ENCODE measurements at regions not wholly inside any gene's neighbourhood (a gene's known extent, or its start where the extent isn't known, plus 50 kb on each side); places are given as distances from the start of the nearest gene placed in this dataset.
"Not testable (repeated sequence)": the region's sequence is repeated elsewhere in the genome, so short reads cannot be mapped to it uniquely, and the experiment has no call there.

DNA sequence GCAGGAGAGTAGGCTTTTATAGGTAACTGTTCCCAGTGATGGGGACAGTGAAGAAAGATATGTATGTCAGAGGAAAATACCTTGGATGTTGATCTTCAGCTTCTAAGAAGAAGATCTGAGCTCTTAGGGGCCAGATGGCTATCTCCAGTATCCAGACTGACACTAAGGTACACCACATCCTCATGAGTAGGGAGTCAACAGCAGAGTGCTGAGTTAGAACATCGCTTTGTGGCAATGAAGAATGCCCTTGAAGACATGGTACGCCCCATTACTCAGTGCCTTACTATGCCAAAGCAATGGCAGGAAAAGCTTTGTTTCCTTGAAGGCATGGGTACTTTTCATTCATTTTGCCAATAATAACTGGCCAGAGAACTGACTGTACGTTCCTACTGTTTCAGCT, 263.7 kb downstream of the CEMIP2 start:
- no peak for DNase-seq

- no peak for DNase-seq
Observed at GRCh38 chr9:71498691-71499090, 269.6 kb downstream of the CEMIP2 start.

DNA sequence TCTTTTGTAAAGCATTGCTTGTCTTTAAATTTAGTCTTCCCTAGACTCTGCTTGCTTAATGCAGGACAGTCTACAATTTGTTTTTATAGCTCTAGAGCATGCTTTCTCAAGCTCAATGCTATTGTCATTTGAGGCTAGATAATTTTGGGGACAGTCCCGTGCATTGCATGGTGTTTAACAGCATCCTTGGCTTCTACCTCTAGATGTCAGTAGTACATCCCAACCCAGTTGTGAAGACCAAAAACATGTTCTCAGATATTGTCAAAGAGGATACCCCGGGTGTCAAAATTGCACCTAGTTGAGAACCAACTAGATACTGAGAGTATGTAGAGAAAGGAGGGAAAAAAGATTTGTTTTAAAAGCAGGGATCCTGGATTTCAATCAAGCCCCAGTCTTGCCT, 277.5 kb downstream of the CEMIP2 start:
- no peak for DNase-seq

DNA sequence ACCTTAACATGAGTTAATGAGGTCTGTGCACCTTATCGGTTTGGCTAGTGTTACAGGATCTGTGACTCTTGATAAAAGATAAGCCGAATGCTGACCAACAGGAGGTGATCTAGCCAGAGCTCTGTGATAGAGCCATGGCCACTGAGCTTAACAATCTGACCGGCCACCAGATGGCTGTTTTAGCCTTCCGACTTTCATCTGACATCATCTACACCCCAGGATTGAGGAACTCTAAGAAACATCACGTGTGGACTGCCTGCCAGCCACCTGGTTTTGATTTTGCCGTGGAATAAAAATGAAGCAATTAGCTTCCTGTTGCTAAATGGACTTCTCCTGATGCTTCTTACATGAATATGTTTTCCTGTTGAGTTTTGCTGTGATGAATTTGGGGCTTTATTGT, 281.3 kb downstream of the CEMIP2 start:
- no peak for DNase-seq

DNA sequence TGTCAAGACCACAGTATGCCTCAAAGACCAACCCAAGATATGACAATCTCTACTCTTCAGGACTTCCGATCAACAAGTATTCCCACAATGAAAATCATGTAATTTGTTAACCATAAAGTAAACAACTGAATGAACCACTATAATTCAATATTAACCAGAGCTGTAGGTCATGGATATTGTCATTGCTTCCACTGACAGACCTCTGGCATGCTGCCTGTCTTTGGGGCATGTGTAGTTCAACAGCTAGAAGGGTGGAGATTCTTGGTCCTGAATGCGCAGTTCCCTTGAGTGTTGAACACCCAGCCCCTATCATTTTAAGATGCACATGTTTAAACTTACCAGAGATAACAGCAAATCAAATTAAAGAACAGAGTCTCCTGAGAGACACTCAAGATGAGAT, 283.0 kb downstream of the CEMIP2 start:
- DNase-seq: no peak

DNA sequence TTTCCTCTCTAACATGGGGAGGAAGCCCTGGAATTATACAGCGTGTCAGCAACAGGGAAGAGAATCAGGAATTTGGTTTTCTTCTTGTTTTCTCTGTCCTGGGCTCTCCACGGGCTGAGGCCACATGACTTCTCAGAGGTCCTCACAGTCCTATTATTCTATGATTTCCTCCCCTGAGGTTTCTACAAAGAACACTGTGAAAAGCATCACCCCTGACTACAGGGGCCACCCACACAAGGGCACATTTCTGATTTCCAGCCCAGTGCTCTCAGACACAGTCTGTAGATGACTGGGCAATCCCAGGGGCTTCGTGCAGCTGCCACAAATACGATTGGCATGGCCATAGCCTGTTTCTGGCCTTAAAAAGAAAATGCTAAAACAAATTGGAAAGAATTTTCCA, 284.9 kb downstream of the CEMIP2 start:
- DNase-seq: no peak

GRCh38 chr9:71479621-71480020, 288.7 kb downstream of the CEMIP2 start:
- DNase-seq: no peak

DNA sequence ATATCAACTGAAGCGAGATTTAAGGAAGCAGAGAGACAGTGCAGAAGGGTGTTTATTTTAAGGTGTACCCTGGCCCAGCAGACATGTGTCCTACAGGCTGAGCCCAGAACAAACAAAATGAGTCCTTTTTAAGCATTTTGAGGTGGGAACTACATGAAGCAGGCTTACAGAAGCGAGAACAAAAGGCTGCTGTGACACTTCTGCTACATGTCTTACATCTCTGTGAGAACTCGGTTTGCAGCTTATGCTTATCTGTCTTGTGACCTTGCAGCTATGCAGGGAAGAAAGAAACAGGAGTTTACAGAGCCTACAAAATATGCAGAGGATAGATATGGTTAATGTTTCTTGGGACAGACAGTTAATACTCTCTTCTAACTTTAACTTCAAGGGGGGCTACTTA, 295.9 kb downstream of the CEMIP2 start:
- DNase-seq: no peak

- no peak for DNase-seq
Observed at GRCh38 chr9:71465392-71465791, 302.9 kb downstream of the CEMIP2 start.

DNA sequence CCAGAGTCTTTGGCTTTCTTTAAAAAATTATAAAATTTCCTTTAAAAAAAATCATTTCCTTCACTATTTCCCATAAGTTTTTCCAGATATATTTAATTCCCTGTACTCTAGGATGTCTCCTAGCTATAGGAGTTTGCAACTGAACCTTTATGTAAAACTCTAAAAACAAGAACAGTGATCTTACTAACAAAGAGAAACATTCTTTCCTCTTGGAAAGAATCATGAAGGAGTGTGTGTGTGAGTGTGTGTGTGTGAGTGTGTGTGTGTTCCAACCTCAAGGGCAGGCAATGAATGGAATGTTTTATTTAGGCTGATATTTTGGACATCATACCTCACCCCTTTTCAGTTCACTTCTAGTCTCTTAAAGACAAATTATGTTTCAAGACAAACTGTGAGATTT, 309.2 kb downstream of the CEMIP2 start:
- no peak for DNase-seq

DNA sequence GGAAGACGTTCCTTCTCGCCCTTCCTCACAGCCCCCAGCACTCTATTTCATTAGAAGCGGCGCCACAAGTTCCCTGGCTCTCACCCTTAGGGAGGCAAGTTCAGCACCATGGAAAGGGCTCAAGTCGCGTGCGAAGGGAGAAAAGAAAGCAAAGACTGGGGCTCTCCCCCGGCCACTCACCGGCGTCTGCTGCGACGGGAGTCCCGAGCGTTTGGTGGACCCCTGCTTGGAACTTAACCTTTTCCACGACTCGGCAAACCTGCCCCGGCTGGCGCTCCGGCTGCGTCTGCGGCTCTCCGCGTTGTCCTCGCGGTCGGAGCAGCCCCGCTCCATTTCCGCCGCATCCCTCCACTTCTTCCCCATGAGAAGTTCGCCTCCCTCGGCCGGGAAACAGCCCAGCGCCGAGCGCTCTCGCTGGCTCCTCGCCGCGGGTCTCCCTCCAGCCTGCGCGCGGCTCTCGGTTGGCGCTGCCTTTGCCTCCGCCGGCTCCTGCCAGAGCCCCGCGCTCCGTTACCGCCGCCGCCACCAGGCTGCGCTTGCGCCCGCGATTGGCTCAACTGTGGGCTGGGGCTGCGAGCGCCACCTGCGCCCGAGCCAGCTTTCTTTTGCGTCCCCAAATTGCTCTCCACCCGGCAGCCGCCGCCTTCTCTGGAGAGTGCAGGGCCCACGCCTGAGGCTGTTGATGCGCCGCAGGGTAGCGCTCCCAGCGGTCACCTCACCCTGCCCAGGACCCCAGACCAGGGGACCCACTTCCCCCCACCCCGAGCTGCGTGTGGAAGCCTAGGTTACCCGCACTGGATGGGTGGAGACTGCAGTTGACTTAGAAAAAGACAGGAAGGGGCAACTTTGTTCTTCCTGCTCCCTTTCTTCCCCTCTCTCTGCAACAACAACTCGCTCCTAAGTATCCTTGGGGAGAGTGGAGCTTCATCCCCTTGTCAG, 321.6 kb downstream of the CEMIP2 start:
- no peak for DNase-seq

GRCh38 chr9:71446106-71446472, 322.2 kb downstream of the CEMIP2 start:
- DNase-seq: no peak

DNA sequence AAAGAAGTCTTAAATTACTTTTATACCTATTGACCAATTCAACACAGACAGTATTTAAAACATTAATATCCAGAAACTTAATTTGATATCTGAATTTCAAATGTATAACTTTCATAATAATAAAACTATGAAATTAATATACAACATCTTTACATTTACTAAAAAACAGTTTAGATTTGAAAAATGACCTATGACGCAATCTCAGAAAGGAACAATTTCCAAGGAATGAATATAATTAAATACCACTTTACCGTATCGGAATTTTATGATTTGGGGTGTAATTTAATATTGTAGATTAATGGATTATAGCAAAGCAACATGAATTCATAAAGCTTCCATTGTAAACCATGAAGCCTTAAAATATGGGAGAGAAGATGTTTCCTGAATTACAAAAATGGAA, 321.5 kb upstream of the TRPM3 start:
- DNase-seq: no peak

DNA sequence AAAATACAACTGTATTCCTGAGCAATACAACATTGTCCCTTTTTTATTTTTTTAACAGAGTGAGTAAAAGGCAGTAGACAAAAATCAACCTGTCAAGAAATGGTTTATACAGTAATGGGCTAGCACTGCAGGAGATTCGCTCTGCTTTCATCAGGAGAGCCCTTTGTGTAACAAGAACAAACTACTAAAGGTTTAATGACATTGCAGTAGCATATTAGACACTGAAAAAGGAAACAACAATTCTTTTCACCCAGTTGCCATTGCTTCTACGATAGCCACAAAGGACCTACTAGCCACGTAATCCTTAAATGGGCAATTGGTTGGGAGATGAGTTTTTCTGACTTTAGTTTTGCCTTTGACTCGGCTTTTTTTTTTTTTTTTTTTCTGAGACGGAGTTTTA, 319.8 kb upstream of the TRPM3 start:
- DNase-seq: no peak

- DNase-seq: no peak
Observed at GRCh38 chr9:71431931-71432330, 310.5 kb upstream of the TRPM3 start.

DNA sequence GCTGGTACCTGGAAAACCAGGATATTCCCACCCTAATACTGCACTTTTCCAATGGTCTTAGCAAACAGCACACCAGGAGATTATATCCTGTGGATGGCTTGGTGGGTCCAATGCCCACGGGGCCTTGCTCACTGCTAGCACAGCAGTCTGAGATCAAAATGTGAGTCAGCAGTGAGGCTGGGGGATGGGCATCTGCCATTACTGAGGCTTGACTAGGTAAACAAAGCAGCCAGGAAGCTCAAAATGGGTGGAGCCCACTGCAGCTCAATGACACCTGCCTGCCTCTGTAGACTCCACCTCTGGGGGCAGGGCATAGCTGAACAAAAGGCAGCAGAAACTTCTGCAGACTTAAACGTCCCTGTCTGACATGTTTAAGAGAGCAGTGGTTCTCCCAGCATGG, 285.9 kb upstream of the TRPM3 start:
- DNase-seq: not testable (repeated sequence)

- DNase-seq: no peak
Observed at GRCh38 chr9:71403106-71403505, 281.7 kb upstream of the TRPM3 start.

DNA sequence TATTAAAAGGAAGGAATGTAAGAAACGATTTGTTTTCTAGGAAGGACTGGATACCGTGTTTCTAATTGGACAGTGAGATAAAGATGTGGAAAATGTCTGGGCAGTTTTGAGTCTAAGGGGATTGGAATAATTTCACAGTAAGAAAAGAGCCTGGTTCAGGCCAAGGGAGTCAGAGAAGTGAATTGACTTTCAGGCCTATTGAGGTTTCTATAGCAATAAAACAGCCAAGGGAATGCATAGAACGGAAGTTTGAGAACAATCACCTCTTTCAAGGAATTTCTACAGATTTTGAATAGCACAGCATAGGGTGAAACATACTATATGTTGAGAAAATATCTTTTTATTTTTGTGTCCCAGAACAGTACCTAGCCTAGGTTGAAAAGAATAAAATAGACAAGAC, 271.6 kb upstream of the TRPM3 start:
- DNase-seq: no peak

DNA sequence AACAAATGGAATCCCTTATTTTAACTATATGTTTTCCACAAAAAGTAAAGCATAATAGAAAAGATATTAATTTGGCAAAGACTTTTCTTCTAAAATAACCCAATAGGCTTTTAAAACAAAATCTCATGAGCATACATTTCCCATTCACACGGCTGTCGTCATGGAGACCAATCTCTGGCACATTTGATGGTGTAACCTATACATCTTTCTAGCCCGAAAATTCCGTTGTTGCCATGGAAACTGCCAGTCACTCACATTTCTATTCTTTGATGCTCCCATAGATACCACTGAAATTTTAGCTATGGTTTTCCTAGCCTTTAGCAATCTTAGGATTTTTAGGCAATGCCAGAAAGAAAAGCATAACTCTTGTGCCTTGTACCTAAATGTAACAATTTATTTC, 262.9 kb upstream of the TRPM3 start:
- DNase-seq: no peak

GRCh38 chr9:71383308-71383940, 262.0 kb upstream of the TRPM3 start:
- no peak for DNase-seq

GRCh38 chr9:71368157-71368556, 246.7 kb upstream of the TRPM3 start:
- no peak for DNase-seq

GRCh38 chr9:71364186-71364955, 242.9 kb upstream of the TRPM3 start:
- DNase-seq: no peak

DNA sequence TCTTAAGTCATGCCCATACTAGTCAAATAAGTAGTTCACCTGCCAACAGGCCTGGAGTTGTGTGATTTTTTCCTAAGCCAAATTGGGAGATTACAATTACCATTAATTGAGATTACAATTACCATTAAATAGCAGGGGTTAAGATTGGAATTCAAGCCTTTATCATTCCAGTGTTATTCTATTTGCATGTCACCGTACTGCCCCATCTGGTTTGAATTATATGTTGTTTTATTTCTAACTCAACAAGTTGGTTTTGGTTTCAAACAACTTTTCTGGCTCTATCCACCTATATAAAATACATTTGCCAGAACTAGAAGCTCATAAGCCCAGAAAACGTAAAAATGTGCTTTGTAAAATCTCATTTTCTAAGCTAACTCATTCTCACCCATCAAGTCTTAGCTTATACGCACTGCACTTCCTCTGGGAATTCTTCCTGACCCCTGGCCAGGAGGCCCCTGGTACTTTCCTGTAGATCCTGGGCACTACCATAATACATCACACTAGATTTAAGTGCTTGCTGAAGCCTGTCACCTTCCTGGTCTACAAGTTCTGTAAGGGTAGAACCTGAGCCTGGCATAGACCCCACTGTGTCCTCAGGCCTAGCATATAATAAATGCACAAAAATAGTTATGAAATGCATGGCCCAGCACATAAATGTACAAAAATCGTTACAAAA, 242.0 kb upstream of the TRPM3 start:
- no peak for DNase-seq
